ENCODE measurements at regions not wholly inside any gene's neighbourhood (a gene's known extent, or its start where the extent isn't known, plus 50 kb on each side); places are given as distances from the start of the nearest gene placed in this dataset.
"Not testable (repeated sequence)": the region's sequence is repeated elsewhere in the genome, so short reads cannot be mapped to it uniquely, and the experiment has no call there.

DNA sequence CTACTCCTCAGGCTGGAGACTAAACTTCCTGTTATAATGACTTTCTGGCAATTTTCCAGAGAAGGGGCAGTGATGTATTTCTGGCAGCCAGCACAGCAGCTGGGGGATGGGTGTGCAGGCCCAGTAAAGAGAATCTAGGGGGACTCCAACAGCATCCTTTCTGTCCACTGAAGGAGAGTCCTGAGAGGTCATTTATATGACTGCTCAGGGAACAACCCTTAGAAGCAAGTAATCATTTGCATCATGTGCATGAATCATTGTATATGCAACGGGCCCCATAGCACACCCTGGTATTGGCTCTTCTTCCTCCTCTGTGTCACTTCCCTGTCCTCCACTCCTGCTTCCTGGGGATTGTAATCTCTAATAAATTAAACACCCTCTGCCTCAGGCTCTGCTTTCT, 493.8 kb downstream of the RPS29 start:
- in situ Hi-C loops (cut with HindIII; ENCODE audit: low sequenced_read_pairs), result no loop called here
- H3K4me3 ChIP-seq (ENCODE audit: low read depth, low read length), result no peak overlapping the region
- TF ChIP-seq, protein P1, sequence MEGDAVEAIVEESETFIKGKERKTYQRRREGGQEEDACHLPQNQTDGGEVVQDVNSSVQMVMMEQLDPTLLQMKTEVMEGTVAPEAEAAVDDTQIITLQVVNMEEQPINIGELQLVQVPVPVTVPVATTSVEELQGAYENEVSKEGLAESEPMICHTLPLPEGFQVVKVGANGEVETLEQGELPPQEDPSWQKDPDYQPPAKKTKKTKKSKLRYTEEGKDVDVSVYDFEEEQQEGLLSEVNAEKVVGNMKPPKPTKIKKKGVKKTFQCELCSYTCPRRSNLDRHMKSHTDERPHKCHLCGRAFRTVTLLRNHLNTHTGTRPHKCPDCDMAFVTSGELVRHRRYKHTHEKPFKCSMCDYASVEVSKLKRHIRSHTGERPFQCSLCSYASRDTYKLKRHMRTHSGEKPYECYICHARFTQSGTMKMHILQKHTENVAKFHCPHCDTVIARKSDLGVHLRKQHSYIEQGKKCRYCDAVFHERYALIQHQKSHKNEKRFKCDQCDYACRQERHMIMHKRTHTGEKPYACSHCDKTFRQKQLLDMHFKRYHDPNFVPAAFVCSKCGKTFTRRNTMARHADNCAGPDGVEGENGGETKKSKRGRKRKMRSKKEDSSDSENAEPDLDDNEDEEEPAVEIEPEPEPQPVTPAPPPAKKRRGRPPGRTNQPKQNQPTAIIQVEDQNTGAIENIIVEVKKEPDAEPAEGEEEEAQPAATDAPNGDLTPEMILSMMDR (IDR thresholded peaks at IDR 0.05; ENCODE audit: low read depth, low read length), result no peak
- DNase-seq (ENCODE audit: low read depth, low spot score), result no peak

DNA sequence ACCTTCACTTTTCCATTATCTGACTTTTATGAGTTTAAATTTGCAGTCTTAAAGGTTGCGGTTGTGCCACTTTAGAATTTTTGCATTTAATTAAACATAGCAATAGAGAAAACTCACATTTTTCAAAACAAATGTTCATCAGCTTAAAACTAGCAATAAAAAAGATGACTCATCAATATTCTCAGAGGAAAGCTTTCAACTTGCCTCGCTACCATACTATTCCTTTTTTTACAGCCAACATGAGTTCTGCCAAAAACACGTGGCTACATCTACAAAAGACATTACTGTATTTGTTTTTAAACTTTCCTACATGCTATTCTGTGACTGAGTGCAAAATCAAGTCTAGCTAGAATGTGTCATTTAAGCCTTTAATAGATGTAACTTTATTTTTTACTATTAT, 497.1 kb downstream of the RPS29 start:
- TF ChIP-seq, protein P1 (IDR thresholded peaks at IDR 0.05; ENCODE audit: low read depth, low read length), result no peak
- in situ Hi-C loops (cut with HindIII; ENCODE audit: low sequenced_read_pairs), result no loop called here
- DNase-seq (ENCODE audit: low read depth, low spot score), result no peak
- no peak overlapping the region for H3K4me3 ChIP-seq (ENCODE audit: low read depth, low read length)

DNA sequence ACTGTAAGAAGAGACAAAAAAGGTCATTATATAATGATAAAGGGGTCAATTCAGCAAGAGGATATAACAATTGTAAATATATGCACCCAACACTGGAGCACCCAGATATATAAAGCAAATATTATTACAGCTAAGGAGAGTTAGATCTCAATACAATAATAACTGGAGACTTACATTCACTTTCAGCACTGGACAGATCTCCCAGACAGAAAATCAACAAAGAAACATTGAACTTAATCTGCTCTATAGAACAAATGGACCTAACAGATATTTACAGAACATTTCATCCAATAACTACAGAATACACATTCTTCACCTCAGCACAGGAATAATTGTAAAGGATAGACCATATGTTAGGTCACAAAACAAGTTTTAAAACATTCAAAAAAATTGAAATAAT, 512.9 kb downstream of the RPS29 start:
- in situ Hi-C loops (cut with HindIII; ENCODE audit: low sequenced_read_pairs); H3K4me3 ChIP-seq (ENCODE audit: low read depth, low read length); DNase-seq (ENCODE audit: low read depth, low spot score): not testable (repeated sequence)

DNA sequence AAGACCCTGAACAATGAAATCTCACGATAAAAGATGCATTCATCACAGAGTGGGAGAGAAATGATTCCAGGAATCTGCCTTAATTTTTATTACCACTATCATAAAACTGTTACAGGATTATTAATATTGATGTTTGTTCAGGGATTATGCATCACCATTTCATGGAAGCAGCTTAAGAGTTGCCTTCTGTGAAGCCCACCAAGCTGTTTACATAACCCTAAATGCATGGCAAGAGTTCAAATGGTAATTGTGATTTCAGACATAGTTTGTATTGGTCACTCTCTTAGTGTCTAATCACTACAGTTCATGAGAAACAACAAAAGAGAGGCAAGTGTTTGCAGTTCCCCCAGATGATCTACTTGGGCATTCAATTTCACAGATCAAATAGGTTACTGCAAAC, 527.7 kb downstream of the RPS29 start:
- no peak overlapping the region for H3K4me3 ChIP-seq (ENCODE audit: low read depth, low read length)
- no peak for DNase-seq (ENCODE audit: low read depth, low spot score)
- in situ Hi-C loops (cut with HindIII; ENCODE audit: low sequenced_read_pairs), result no loop called here
- TF ChIP-seq, protein P1 (IDR thresholded peaks at IDR 0.05; ENCODE audit: low read depth, low read length), result no peak

DNA sequence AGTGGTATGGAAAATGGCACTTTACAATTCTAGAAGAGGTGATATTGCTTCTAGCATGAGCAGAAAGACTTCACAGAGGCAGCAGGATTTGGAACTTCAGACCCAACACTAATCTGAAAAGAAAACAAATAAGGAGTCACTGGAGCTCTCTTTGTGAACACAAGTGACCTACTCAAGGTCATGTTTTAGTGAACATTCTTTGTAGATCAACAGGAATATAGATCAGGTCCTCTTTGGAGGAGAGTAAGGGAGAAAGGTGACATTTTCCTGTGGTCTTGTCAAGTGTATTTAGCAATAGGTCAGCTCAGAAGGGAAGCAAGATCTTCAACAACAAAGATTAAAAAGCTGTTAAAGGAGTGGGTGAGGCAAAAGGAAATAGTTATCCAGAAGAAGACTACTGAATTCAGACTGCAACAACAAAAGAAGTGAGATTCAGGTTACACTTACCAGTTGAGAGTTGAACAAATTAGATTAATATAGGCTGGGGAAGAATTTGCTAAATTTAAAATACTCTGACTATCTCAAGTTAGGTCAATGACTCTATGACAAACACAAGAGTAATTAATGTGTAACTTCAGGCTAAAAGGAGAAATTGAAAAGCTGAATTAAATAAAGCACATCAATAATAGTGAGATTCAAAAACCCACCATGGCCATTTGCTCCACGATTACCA, 528.2 kb downstream of the RPS29 start:
- in situ Hi-C loops (cut with HindIII; ENCODE audit: low sequenced_read_pairs), result no loop called here
- TF ChIP-seq, protein P1 (IDR thresholded peaks at IDR 0.05; ENCODE audit: low read depth, low read length), result no peak
- no peak overlapping the region for H3K4me3 ChIP-seq (ENCODE audit: low read depth, low read length)
- DNase-seq (ENCODE audit: low read depth, low spot score), result no peak

DNA sequence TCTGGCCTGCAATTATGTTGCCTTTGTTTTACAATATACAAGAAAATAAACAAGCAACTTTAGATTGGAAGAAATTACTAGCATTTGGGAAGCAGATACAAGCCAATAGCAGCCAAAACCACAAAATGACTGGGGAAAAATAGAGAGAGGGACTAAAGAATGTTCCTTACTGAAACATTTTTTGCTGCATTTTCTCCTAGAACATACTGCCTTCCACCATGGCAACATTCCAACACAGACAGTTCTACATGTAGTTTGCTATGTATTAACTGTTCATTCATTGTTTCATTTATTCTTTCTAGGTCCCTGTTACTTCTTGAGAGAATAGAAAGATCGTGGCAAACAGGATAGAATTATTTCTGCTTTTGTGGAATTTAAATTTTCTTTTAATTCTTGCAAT, 530.2 kb downstream of the RPS29 start:
- DNase-seq (ENCODE audit: low read depth, low spot score), result no peak
- in situ Hi-C loops (cut with HindIII; ENCODE audit: low sequenced_read_pairs), result no loop called here
- H3K4me3 ChIP-seq (ENCODE audit: low read depth, low read length), result no peak overlapping the region
- TF ChIP-seq, protein P1 (IDR thresholded peaks at IDR 0.05; ENCODE audit: low read depth, low read length), result no peak

DNA sequence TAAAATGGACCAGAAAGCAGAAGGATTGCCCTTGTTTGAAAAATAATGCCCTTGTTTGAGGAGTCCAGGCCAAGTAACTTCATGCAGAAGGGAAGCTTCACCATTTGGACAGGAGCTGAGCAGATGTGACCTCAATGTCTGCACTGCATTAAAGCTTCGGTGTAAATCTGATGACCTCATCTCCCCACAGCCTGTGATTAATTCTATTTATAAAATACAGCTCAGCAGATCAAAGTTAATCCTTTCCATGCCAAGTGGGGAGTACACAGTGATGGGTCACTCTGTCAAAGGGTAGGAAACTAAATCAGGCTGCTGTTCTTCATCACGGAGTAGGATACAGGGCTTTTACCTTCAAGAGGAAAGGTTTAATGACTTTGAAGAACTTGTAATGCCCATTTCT, 533.7 kb downstream of the RPS29 start:
- TF ChIP-seq, protein P1 (IDR thresholded peaks at IDR 0.05; ENCODE audit: low read depth, low read length), result no peak
- no peak for DNase-seq (ENCODE audit: low read depth, low spot score)
- in situ Hi-C loops (cut with HindIII; ENCODE audit: low sequenced_read_pairs), result no loop called here
- no peak overlapping the region for H3K4me3 ChIP-seq (ENCODE audit: low read depth, low read length)
